HG02588 (cell line): ENCODE measurements at regions not wholly inside any gene's neighbourhood (a gene's known extent, or its start where the extent isn't known, plus 50 kb on each side); places are given as distances from the start of the nearest gene placed in this dataset.

Experiments used
- ATAC-seq: cut with Tn5 transposase; IDR thresholded peaks from one replicate; pipeline ENCODE4 v1.9.1; 2021; ENCODE audit warnings: mild to moderate bottlenecking, moderate library complexity; ENCODE audit not compliant: unreplicated experiment

- no peak for ATAC-seq
Observed at GRCh38 chr15:47824147-47824546, 106.8 kb downstream of the SEMA6D start.

- no peak for ATAC-seq
Observed at GRCh38 chr15:47829667-47830066, 112.4 kb downstream of the SEMA6D start.

- no peak for ATAC-seq
Observed at GRCh38 chr15:47834093-47834492, 116.8 kb downstream of the SEMA6D start.

GRCh38 chr15:47839233-47839825, 122.0 kb downstream of the SEMA6D start:
- ATAC-seq: no peak

- no peak for ATAC-seq
Observed at GRCh38 chr15:47843124-47843663, 125.9 kb downstream of the SEMA6D start.

GRCh38 chr15:47844437-47844836, 127.1 kb downstream of the SEMA6D start:
- no peak for ATAC-seq

GRCh38 chr15:47846128-47846868, 129.0 kb downstream of the SEMA6D start:
- ATAC-seq: no peak

GRCh38 chr15:47846876-47847275, 129.6 kb downstream of the SEMA6D start:
- no peak for ATAC-seq

- ATAC-seq: no peak
Observed at GRCh38 chr15:47856071-47856470, 138.8 kb downstream of the SEMA6D start.

GRCh38 chr15:47857014-47857775, 139.9 kb downstream of the SEMA6D start:
- ATAC-seq: no peak

GRCh38 chr15:47857776-47858167, 140.5 kb downstream of the SEMA6D start:
- no peak for ATAC-seq

- ATAC-seq: no peak
Observed at GRCh38 chr15:47861111-47861903, 144.0 kb downstream of the SEMA6D start.

GRCh38 chr15:47862402-47862801, 145.1 kb downstream of the SEMA6D start:
- no peak for ATAC-seq

GRCh38 chr15:47866446-47866845, 149.1 kb downstream of the SEMA6D start:
- no peak for ATAC-seq

- no peak for ATAC-seq
Observed at GRCh38 chr15:47870300-47870955, 153.1 kb downstream of the SEMA6D start.

- ATAC-seq: no peak
Observed at GRCh38 chr15:47870956-47871625, 153.8 kb downstream of the SEMA6D start.

GRCh38 chr15:47872208-47872607, 154.9 kb downstream of the SEMA6D start:
- ATAC-seq: no peak

- ATAC-seq: no peak
Observed at GRCh38 chr15:47872869-47873432, 155.6 kb downstream of the SEMA6D start.

GRCh38 chr15:47876986-47877385, 159.7 kb downstream of the SEMA6D start:
- no peak for ATAC-seq
